ENCODE measurements at regions not wholly inside any gene's neighbourhood (a gene's known extent, or its start where the extent isn't known, plus 50 kb on each side); places are given as distances from the start of the nearest gene placed in this dataset.

GRCh38 chr21:38973552-38973951, 167.8 kb downstream of the ETS2 start:
- Histone ChIP-seq H3K9me2 (replicated peaks; ENCODE audit: control insufficient read depth, low read length) (no peaks in the 10 kb centered on the region), H3K79me2 (ENCODE audit: control insufficient read depth, low read length) (no peaks in the 10 kb centered on the region), H3K4me3 (ENCODE audit: low read length) (no peak overlapping the region), H4K20me1 (ENCODE audit: control insufficient read depth, insufficient read depth, low read depth, low read length) (no peaks in the 10 kb centered on the region), H3K4me1 (ENCODE audit: control insufficient read depth, low read length) (no peaks in the 10 kb centered on the region), H3K4me2 (ENCODE audit: low read length) (no peak overlapping the region), H3K36me3 (ENCODE audit: control insufficient read depth, low read length) (no peaks in the 10 kb centered on the region), H3K9me3 (ENCODE audit: control insufficient read depth, insufficient read depth, low read length) (no peaks in the 10 kb centered on the region), H3F3A (ENCODE audit: control insufficient read depth, insufficient read depth) (no peaks in the 10 kb centered on the region), H3K27me3 (ENCODE audit: control insufficient read depth, low read length) (no peaks in the 10 kb centered on the region), H3K27ac (ENCODE audit: low read depth, low read length) (no peak overlapping the region)
- TF ChIP-seq EZH2phosphoT487 (IDR thresholded peaks at IDR 0.05; ENCODE audit: borderline replicate concordance, low read length) = no peak
- TF ChIP-seq, protein P1, sequence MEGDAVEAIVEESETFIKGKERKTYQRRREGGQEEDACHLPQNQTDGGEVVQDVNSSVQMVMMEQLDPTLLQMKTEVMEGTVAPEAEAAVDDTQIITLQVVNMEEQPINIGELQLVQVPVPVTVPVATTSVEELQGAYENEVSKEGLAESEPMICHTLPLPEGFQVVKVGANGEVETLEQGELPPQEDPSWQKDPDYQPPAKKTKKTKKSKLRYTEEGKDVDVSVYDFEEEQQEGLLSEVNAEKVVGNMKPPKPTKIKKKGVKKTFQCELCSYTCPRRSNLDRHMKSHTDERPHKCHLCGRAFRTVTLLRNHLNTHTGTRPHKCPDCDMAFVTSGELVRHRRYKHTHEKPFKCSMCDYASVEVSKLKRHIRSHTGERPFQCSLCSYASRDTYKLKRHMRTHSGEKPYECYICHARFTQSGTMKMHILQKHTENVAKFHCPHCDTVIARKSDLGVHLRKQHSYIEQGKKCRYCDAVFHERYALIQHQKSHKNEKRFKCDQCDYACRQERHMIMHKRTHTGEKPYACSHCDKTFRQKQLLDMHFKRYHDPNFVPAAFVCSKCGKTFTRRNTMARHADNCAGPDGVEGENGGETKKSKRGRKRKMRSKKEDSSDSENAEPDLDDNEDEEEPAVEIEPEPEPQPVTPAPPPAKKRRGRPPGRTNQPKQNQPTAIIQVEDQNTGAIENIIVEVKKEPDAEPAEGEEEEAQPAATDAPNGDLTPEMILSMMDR (IDR thresholded peaks at IDR 0.05; ENCODE audit: low read depth, low read length, poor library complexity, severe bottlenecking) = no peak

- TF ChIP-seq, protein P1 (IDR thresholded peaks at IDR 0.05; ENCODE audit: low read depth, low read length, poor library complexity, severe bottlenecking) = no peak
- no peak for TF ChIP-seq EZH2phosphoT487 (IDR thresholded peaks at IDR 0.05; ENCODE audit: borderline replicate concordance, low read length)
- no peaks in the 10 kb centered on the region for H3F3A ChIP-seq (ENCODE audit: control insufficient read depth, insufficient read depth)
- no peaks in the 10 kb centered on the region for H3K79me2 ChIP-seq (ENCODE audit: control insufficient read depth, low read length)
- H3K4me2 ChIP-seq (ENCODE audit: low read length) = no peak overlapping the region
- H3K9me3 ChIP-seq (ENCODE audit: control insufficient read depth, insufficient read depth, low read length) = no peaks in the 10 kb centered on the region
- no peaks in the 10 kb centered on the region for H4K20me1 ChIP-seq (ENCODE audit: control insufficient read depth, insufficient read depth, low read depth, low read length)
- no peaks in the 10 kb centered on the region for H3K27me3 ChIP-seq (ENCODE audit: control insufficient read depth, low read length)
- no peaks in the 10 kb centered on the region for H3K4me1 ChIP-seq (ENCODE audit: control insufficient read depth, low read length)
- no peaks in the 10 kb centered on the region for H3K9me2 ChIP-seq (replicated peaks; ENCODE audit: control insufficient read depth, low read length)
- no peak overlapping the region for H3K4me3 ChIP-seq (ENCODE audit: low read length)
- no peaks in the 10 kb centered on the region for H3K36me3 ChIP-seq (ENCODE audit: control insufficient read depth, low read length)
- no peak overlapping the region for H3K27ac ChIP-seq (ENCODE audit: low read depth, low read length)
Measured at GRCh38 chr21:38972078-38972477, 166.3 kb downstream of the ETS2 start.

- Histone ChIP-seq H3K4me2 (ENCODE audit: low read length) (no peak overlapping the region), H4K20me1 (ENCODE audit: control insufficient read depth, insufficient read depth, low read depth, low read length) (no peaks in the 10 kb centered on the region), H3K4me3 (ENCODE audit: low read length) (no peak overlapping the region), H3K9me3 (ENCODE audit: control insufficient read depth, insufficient read depth, low read length) (no peaks in the 10 kb centered on the region), H3K79me2 (ENCODE audit: control insufficient read depth, low read length) (no peaks in the 10 kb centered on the region), H3K4me1 (ENCODE audit: control insufficient read depth, low read length) (0 out of 2 replicates have a peak, but pooled peaks cover 2% of the 10 kb centered on the region), H3K27ac (ENCODE audit: low read depth, low read length) (no peak overlapping the region), H3K27me3 (ENCODE audit: control insufficient read depth, low read length) (no peaks in the 10 kb centered on the region), H3K9me2 (replicated peaks; ENCODE audit: control insufficient read depth, low read length) (no peaks in the 10 kb centered on the region), H3K36me3 (ENCODE audit: control insufficient read depth, low read length) (no peaks in the 10 kb centered on the region), H3F3A (ENCODE audit: control insufficient read depth, insufficient read depth) (no peaks in the 10 kb centered on the region)
- no peak for TF ChIP-seq EZH2phosphoT487 (IDR thresholded peaks at IDR 0.05; ENCODE audit: borderline replicate concordance, low read length)
- TF ChIP-seq, protein P1 (IDR thresholded peaks at IDR 0.05; ENCODE audit: low read depth, low read length, poor library complexity, severe bottlenecking) = no peak
Measured at GRCh38 chr21:38970765-38971164, 165.0 kb downstream of the ETS2 start.
